Body of pancreas (tissue), 4 donors: ENCODE measurements at regions not wholly inside any gene's neighbourhood (a gene's known extent, or its start where the extent isn't known, plus 50 kb on each side); places are given as distances from the start of the nearest gene placed in this dataset.

Experiments used
- ATAC-seq: fragments of 150-250 bp; one replicate; pipeline ENCODE4 v1.9.1; 2016
- DNase-seq, 4 donors: peaks; one replicate each; pipeline ENCODE4 v3.0.0-alpha.2; 2019
- H3K27ac ChIP-seq, 4 donors: fragments of 200-600 bp; sonication (generic); 1 replicate in 3 of 4; 2 replicates in 1 of 4; pipeline versions ENCODE4 v1.5.1 to v1.6.1; 2016 to 2019; ENCODE audit warnings: mild to moderate bottlenecking in 1 of 4, mixed read lengths in 1 of 4, moderate library complexity in 1 of 4
- H3K27me3 ChIP-seq, 2 donors: fragments of 200-600 bp; sonication (generic); one replicate each; pipeline ENCODE4 v1.6.0; 2016; ENCODE audit warnings: mild to moderate bottlenecking in 1 of 2
- H3K36me3 ChIP-seq, 2 donors: fragments of 200-600 bp; sonication (generic); replicated peaks in 1 of 2; 2 replicates each; pipeline ENCODE4 v1.5.1; 2016; ENCODE audit warnings: low read depth in 2 of 2; ENCODE audit not compliant: insufficient read depth in 1 of 2
- H3K4me1 ChIP-seq: fragments of 200-600 bp; sonication (generic); one replicate; pipeline ENCODE4 v1.6.0; 2016
- H3K4me3 ChIP-seq, 2 donors: fragments of 200-600 bp; sonication (generic); 1 replicate in 1 of 2; 2 replicates in 1 of 2; pipeline ENCODE4 v1.5.1; 2016 to 2019
- H3K9me3 ChIP-seq, 3 donors: fragments of 200-600 bp; sonication (generic); 1 replicate in 2 of 3; 2 replicates in 1 of 3; pipeline ENCODE4 v1.5.1; 2016
- CTCF ChIP-seq, 7 experiments: fragments of 450-650 bp in 4 of 7; fragments of 200-600 bp in 3 of 7; sonication (generic) in 3 of 7; IDR thresholded peaks; one replicate each; pipeline ENCODE4 v1.5.1; 2016 to 2019; ENCODE audit warnings: antibody characterized with exemption in 7 of 7
- POLR2A ChIP-seq, 3 donors: fragments of 450-650 bp; IDR thresholded peaks; one replicate each; pipeline ENCODE4 v1.6.1; 2016; ENCODE audit warnings: antibody characterized with exemption in 3 of 3, mild to moderate bottlenecking in 2 of 3
- WGBS, 2 donors: methylation state at CpG; one replicate each; pipeline ENCODE4 v1.1.5; 2017; 5-methylcytosine and 5-hydroxymethylcytosine counted together
- intact Hi-C: fragments of 100-400 bp; cut with DNase I; formaldehyde crosslinking; loops from one replicate; pipeline ENCODE4 v1.15.1; 2023

- no peak for TF ChIP-seq CTCF (IDR thresholded peaks at IDR 0.05)
- no peak for TF ChIP-seq POLR2A (IDR thresholded peaks at IDR 0.05)
- Histone ChIP-seq H3K4me1 (no peaks in the 10 kb centered on the region), H3K9me3 (no peaks in the 10 kb centered on the region), H3K27me3 (no peaks in the 10 kb centered on the region), H3K27ac (no peak overlapping the region), H3K36me3 (no peaks in the 10 kb centered on the region), H3K4me3 (no peak overlapping the region)
- no peak for DNase-seq
- intact Hi-C loops = no loop called here
- ATAC-seq = no peak
These were observed 56.0 kb upstream of the CTTNBP2 start for GRCh38 chr7:117929237-117929636.

GRCh38 chr7:117931314-117931713 lies 58.1 kb upstream of the CTTNBP2 start:
- H3K4me1 ChIP-seq = no peaks in the 10 kb centered on the region
- H3K4me3 ChIP-seq = no peak overlapping the region
- WGBS, 2 donors = 68 to 71% methylated on average over 5 of the region's 5 CpGs
- DNase-seq (no peak), ATAC-seq (no peak)
- intact Hi-C loops = no loop called here
- no peaks in the 10 kb centered on the region for H3K36me3 ChIP-seq
- H3K27me3 ChIP-seq = no peaks in the 10 kb centered on the region
- no peak for TF ChIP-seq POLR2A (IDR thresholded peaks at IDR 0.05)
- TF ChIP-seq CTCF (IDR thresholded peaks at IDR 0.05) = no peak
- H3K27ac ChIP-seq = no peak overlapping the region
- H3K9me3 ChIP-seq = no peaks in the 10 kb centered on the region

- H3K36me3 ChIP-seq = no peaks in the 10 kb centered on the region
- H3K4me1 ChIP-seq = peaks cover 6% of the 10 kb centered on the region
- no peak overlapping the region for H3K4me3 ChIP-seq
- peak overlapping the region in 1 of 4 donors; percentile 65 for H3K27ac ChIP-seq
- intact Hi-C loops = no loop called here
- no peaks in the 10 kb centered on the region for H3K27me3 ChIP-seq
- H3K9me3 ChIP-seq = no peaks in the 10 kb centered on the region
- WGBS, 2 donors = 59 to 61% methylated on average over 7 of the region's 7 CpGs
- DNase-seq (no peak), ATAC-seq (no peak)
- TF ChIP-seq CTCF (IDR thresholded peaks at IDR 0.05) (no peak), POLR2A (IDR thresholded peaks at IDR 0.05) (no peak)
These were observed 64.0 kb upstream of the CTTNBP2 start for GRCh38 chr7:117937049-117937752.

GRCh38 chr7:117937753-117938483 lies 64.7 kb upstream of the CTTNBP2 start:
- peak; percentile 76 for ATAC-seq
- H3K4me3 ChIP-seq = no peak overlapping the region
- TF ChIP-seq POLR2A (IDR thresholded peaks at IDR 0.05) = no peak
- TF ChIP-seq CTCF (IDR thresholded peaks at IDR 0.05) = no peak
- 19 to 27% methylated on average over 2 of the region's 2 CpGs for WGBS, 2 donors
- no peaks in the 10 kb centered on the region for H3K36me3 ChIP-seq
- peaks cover 6% of the 10 kb centered on the region for H3K4me1 ChIP-seq
- H3K27ac ChIP-seq = peak overlapping the region in 3 of 4 donors; percentile 3 to 69 (median 65)
- intact Hi-C loops = no loop called here
- no peaks in the 10 kb centered on the region for H3K9me3 ChIP-seq
- no peak for DNase-seq
- no peaks in the 10 kb centered on the region for H3K27me3 ChIP-seq
